SK-N-DZ (cell line): ENCODE measurements at regions not wholly inside any gene's neighbourhood (a gene's known extent, or its start where the extent isn't known, plus 50 kb on each side); places are given as distances from the start of the nearest gene placed in this dataset.

Source experiments
- DNase-seq: peaks from one replicate; pipeline ENCODE4 v3.0.0-alpha.2; 2015; ENCODE audit warnings: low spot score

GRCh38 chr14:100638211-100638855 is 51.1 kb upstream of the BEGAIN start:
- no peak for DNase-seq

- DNase-seq, result no peak
These were observed 52.1 kb upstream of the BEGAIN start for GRCh38 chr14:100639280-100639679.

GRCh38 chr14:100640471-100641273 is 53.5 kb upstream of the BEGAIN start:
- DNase-seq, result no peak

GRCh38 chr14:100641274-100641860 is 54.1 kb upstream of the BEGAIN start:
- no peak for DNase-seq

- no peak for DNase-seq
These were observed 56.2 kb upstream of the BEGAIN start for GRCh38 chr14:100643426-100643825.

- DNase-seq, result no peak
These were observed 57.2 kb upstream of the BEGAIN start for GRCh38 chr14:100644383-100644782.

- no peak for DNase-seq
These were observed 57.6 kb upstream of the BEGAIN start for GRCh38 chr14:100644784-100645183.

GRCh38 chr14:100645196-100645981 is 58.2 kb upstream of the BEGAIN start:
- peak; percentile 63 for DNase-seq

- DNase-seq, result no peak
These were observed 58.7 kb upstream of the BEGAIN start for GRCh38 chr14:100645982-100646314.

- no peak for DNase-seq
These were observed 61.4 kb upstream of the BEGAIN start for GRCh38 chr14:100648474-100649172.

- DNase-seq, result no peak
These were observed 61.9 kb upstream of the BEGAIN start for GRCh38 chr14:100649173-100649519.

GRCh38 chr14:100651999-100652508 is 64.8 kb upstream of the BEGAIN start:
- DNase-seq, result no peak

GRCh38 chr14:100652744-100653143 is 65.5 kb upstream of the BEGAIN start:
- DNase-seq, result no peak

- no peak for DNase-seq
These were observed 66.2 kb upstream of the BEGAIN start for GRCh38 chr14:100653409-100653808.

- no peak for DNase-seq
These were observed 67.0 kb upstream of the BEGAIN start for GRCh38 chr14:100654025-100654813.

- no peak for DNase-seq
These were observed 67.9 kb upstream of the BEGAIN start for GRCh38 chr14:100654814-100655740.

GRCh38 chr14:100655741-100656085 is 68.5 kb upstream of the BEGAIN start:
- no peak for DNase-seq

- DNase-seq, result no peak
These were observed 69.7 kb upstream of the DLK1 start for GRCh38 chr14:100656996-100657395.

- no peak for DNase-seq
These were observed 68.9 kb upstream of the DLK1 start for GRCh38 chr14:100657780-100658179.
